HEK293T (cell line): ENCODE measurements at regions not wholly inside any gene's neighbourhood (a gene's known extent, or its start where the extent isn't known, plus 50 kb on each side); places are given as distances from the start of the nearest gene placed in this dataset.
"Not testable (repeated sequence)": the region's sequence is repeated elsewhere in the genome, so short reads cannot be mapped to it uniquely, and the experiment has no call there.

Experiments used
- CTCF ChIA-PET: fragments of 350-600 bp; formaldehyde crosslinking; extraction: SDS; loops from one replicate; lab custom pipeline; 2021; ENCODE audit warnings: antibody characterized with exemption, inconsistent platforms; lab: Yijun Ruan, JAX
- POLR2A ChIA-PET: fragments of 350-600 bp; formaldehyde crosslinking; extraction: SDS; loops from one replicate; lab custom pipeline; 2020; ENCODE audit warnings: antibody characterized with exemption, inconsistent platforms; lab: Yijun Ruan, JAX
- DNase-seq: peaks from one replicate; pipeline ENCODE4 v3.0.0; 2012; ENCODE audit warnings: mixed read lengths; ENCODE audit errors: extremely low spot score
- ARNT ChIP-seq: fragments of 450-650 bp; IDR thresholded peaks from 2 replicates; pipeline ENCODE4 v1.6.1; 2017; ENCODE audit warnings: mild to moderate bottlenecking
- BHLHE40 ChIP-seq: fragments of 450-650 bp; IDR thresholded peaks from 2 replicates; pipeline ENCODE4 v1.6.1; 2016; ENCODE audit warnings: mild to moderate bottlenecking, moderate library complexity, borderline replicate concordance
- CTBP1 ChIP-seq: fragments of 450-650 bp; IDR thresholded peaks from 2 replicates; pipeline ENCODE4 v1.6.1; 2016; ENCODE audit warnings: borderline replicate concordance
- ELF4 ChIP-seq: fragments of 450-650 bp; IDR thresholded peaks from 2 replicates; pipeline ENCODE4 v1.6.1; 2017; ENCODE audit warnings: antibody characterized with exemption
- FOXA1 ChIP-seq: fragments of 450-650 bp; IDR thresholded peaks from 2 replicates; pipeline ENCODE4 v1.6.1; 2016; ENCODE audit warnings: mild to moderate bottlenecking
- FOXK2 ChIP-seq: fragments of 450-650 bp; IDR thresholded peaks from 2 replicates; pipeline ENCODE4 v1.6.1; 2016; ENCODE audit warnings: mild to moderate bottlenecking
- FOXM1 ChIP-seq: fragments of 450-650 bp; IDR thresholded peaks from 2 replicates; pipeline ENCODE4 v1.6.1; 2017; ENCODE audit warnings: mild to moderate bottlenecking, borderline replicate concordance
- HDGF ChIP-seq: fragments of 450-650 bp; IDR thresholded peaks from 2 replicates; pipeline ENCODE4 v1.6.1; 2017; ENCODE audit warnings: antibody characterized with exemption, borderline replicate concordance
- L3MBTL2 ChIP-seq: fragments of 450-650 bp; conservative IDR thresholded peaks from 2 replicates; pipeline ENCODE4 v1.6.1; 2016; ENCODE audit warnings: mild to moderate bottlenecking
- LEF1 ChIP-seq: fragments of 450-650 bp; IDR thresholded peaks from 2 replicates; pipeline ENCODE4 v1.6.1; 2017; ENCODE audit warnings: mild to moderate bottlenecking, borderline replicate concordance
- NFRKB ChIP-seq: fragments of 450-650 bp; IDR thresholded peaks from 2 replicates; pipeline ENCODE4 v1.6.1; 2016; ENCODE audit warnings: mild to moderate bottlenecking, moderate library complexity
- PKNOX1 ChIP-seq: fragments of 450-650 bp; IDR thresholded peaks from 2 replicates; pipeline ENCODE4 v1.6.1; 2016
- SP1 ChIP-seq: fragments of 450-650 bp; IDR thresholded peaks from 2 replicates; pipeline ENCODE4 v1.6.1; 2017
- SUZ12 ChIP-seq: fragments of 450-650 bp; IDR thresholded peaks from 2 replicates; pipeline ENCODE4 v1.6.1; 2016; ENCODE audit warnings: mild to moderate bottlenecking
- TARDBP ChIP-seq: fragments of 450-650 bp; IDR thresholded peaks from 2 replicates; pipeline ENCODE4 v1.6.1; 2016
- ZNF384 ChIP-seq: fragments of 450-650 bp; IDR thresholded peaks from 2 replicates; pipeline ENCODE4 v1.6.1; 2016

DNA sequence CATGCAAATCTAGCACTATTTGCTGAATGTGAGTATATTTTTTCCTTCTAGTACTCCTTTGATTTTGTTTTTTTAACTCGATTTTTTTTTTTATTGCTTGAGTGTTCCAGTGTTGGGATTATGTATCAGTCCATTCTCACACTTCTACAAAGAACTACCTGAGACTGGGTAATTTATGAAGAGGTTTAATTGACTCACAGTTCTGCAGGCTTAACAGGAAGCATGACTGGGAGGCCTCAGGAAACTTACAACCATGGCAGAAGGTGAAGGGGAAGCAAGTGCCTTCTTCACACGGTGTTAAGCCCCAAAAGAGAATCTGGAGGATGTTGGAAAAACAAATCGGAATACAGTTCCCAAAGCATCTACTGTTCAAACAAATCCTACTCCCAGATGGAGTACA lies 69.1 kb downstream of the ZNF518B start:
- CTCF ChIA-PET, POLR2A ChIA-PET, DNase-seq: not testable (repeated sequence)

DNA sequence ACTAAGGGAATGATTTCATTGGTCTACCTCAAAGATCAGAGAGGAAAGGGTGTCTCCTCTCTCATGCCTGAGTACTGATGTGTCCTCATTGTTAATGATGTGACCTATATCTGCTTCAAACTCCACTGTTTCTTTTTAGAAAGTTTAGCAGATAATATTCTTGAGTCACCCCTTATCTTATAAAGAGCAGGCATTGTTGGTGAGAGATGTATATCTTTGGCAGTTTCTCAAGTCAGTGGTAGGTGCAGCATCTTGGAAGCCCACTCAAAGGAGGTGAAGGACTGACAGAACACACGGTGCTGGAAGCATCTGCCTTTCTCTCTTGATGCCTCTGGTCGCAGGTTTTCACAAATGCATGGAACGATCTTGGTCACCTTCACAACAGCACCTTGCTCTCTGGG lies 71.2 kb downstream of the ZNF518B start:
- ChIA-PET POLR2A (no interaction called here), CTCF (no interaction called here)
- DNase-seq = peak; percentile 0
- no peak for TF ChIP-seq FOXA1
- no peak for TF ChIP-seq FOXK2
- TF ChIP-seq HDGF = no peak
- no peak for TF ChIP-seq FOXM1
- no peak for TF ChIP-seq SP1
- no peak for TF ChIP-seq ELF4
- TF ChIP-seq PKNOX1 = no peak
- TF ChIP-seq L3MBTL2 = no peak
- no peak for TF ChIP-seq CTBP1

GRCh38 chr4:10384974-10385373 lies 72.3 kb downstream of the ZNF518B start:
- TF ChIP-seq PKNOX1 = no peak
- no peak for TF ChIP-seq CTBP1
- no peak for TF ChIP-seq FOXA1
- no peak for TF ChIP-seq SP1
- TF ChIP-seq HDGF = no peak
- TF ChIP-seq L3MBTL2 = no peak
- no peak for TF ChIP-seq FOXK2
- TF ChIP-seq FOXM1 = no peak
- TF ChIP-seq ZNF384 = no peak
- TF ChIP-seq SUZ12 = no peak
- no peak for TF ChIP-seq ELF4
- no peak for TF ChIP-seq LEF1
- TF ChIP-seq NFRKB = no peak
- no peak for TF ChIP-seq ARNT
- no peak for TF ChIP-seq BHLHE40
- TF ChIP-seq TARDBP = no peak
- DNase-seq = peak; percentile 1
- ChIA-PET CTCF (interaction anchor here (0.5 kb wide), 1 partner anchor 169 kb away, joined by 3 read pairs; no protein-coding TSS in a partner anchor), POLR2A (no interaction called here)

DNA sequence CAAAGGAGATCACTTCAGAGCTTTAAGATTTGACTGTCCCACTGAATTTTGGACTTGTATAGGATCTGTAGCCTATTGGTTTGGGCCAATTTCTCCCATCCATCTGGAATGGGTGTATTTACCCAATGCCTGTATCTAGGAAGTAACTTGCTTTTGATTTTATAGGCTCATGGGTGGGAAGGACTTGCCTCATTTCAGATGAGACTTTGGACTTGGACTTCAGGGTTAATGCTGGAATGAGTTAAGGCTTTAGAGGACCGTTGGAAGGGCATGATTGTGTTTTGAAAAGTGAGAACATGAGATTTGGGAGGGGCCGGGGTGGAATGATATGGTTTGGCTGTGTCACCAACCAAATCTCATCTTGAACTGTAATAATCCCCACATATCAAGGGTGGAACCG lies 73.8 kb downstream of the ZNF518B start:
- no peak for TF ChIP-seq BHLHE40
- TF ChIP-seq ARNT = no peak
- POLR2A ChIA-PET = no interaction called here
- CTCF ChIA-PET = no interaction called here
- no peak for DNase-seq

DNA sequence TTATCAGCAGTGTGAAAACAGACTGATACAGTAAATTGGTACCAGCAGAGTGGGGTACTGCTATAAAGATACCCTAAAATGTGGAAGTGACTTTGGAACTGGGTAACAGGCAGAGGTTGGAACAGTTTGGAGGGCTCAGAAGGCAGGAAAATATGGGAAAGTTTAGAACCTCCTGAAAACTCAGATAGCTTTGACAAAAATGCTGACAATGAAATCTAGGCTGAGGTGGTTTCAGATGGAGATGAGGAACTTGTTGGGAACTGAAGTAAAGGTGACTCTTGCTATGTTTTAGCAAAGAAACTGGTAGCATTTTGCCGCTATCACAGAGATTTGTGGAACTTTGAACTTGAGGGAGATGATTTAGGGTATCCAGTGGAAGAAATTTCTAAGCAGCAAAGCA lies 75.1 kb downstream of the ZNF518B start:
- DNase-seq, CTCF ChIA-PET, POLR2A ChIA-PET: not testable (repeated sequence)

GRCh38 chr4:10381146-10381545 lies 76.1 kb downstream of the ZNF518B start:
- ChIA-PET CTCF (no interaction called here), POLR2A (no interaction called here)
- TF ChIP-seq ELF4 (no peak), ARNT (no peak), SP1 (no peak), CTBP1 (no peak), TARDBP (no peak), LEF1 (no peak), L3MBTL2 (no peak), NFRKB (no peak), FOXK2 (no peak), BHLHE40 (no peak), ZNF384 (no peak), FOXM1 (no peak), SUZ12 (no peak), FOXA1 (no peak)
- DNase-seq = no peak

DNA sequence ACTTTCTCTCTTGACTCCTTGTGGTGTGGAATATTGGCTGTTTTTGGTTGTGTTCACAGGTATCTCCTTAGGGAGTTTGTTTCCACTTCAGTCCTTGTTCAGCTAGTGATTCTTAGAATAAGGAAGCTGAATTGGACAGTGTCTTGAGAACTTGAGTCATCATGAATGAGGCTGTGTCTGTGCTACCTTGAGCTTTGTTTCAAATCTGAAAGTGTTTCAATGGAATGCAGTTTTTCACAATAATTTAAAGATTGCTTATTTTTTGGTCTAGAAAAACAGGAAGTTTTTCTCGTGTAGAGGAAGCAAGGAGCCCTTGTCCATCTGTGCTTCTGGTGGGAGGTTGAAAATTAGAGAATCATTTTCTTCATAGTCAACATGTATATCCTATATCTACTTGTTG lies 76.5 kb downstream of the ZNF518B start:
- ChIA-PET CTCF (no interaction called here), POLR2A (no interaction called here)
- no peak for DNase-seq
- TF ChIP-seq FOXK2 (no peak), HDGF (no peak), ZNF384 (no peak), PKNOX1 (no peak), CTBP1 (no peak), SP1 (no peak), L3MBTL2 (no peak), LEF1 (no peak), BHLHE40 (no peak), ELF4 (no peak), SUZ12 (no peak), FOXA1 (no peak), ARNT (no peak), NFRKB (no peak), TARDBP (no peak), FOXM1 (no peak)
